ENCODE measurements at regions not wholly inside any gene's neighbourhood (a gene's known extent, or its start where the extent isn't known, plus 50 kb on each side); places are given as distances from the start of the nearest gene placed in this dataset.

DNA sequence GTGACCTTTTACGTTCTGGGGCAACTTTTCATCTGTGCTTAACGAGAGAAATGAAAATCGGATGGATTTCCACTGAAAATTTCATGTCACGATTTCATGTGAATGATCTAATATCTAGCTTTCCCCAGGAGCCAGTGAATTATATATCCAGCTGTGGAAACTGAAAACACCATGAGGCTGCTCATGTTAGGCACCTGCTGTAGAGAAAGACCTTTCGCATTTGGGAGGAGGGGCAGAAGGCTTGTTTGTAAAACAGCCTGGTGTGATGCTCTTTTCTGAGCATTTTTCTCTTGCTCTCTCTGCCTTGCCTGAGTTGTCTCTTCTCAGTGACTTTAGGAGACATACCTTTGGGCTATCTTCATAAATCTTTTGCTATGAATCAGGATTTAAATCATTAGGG lies 84.6 kb upstream of the CYP1B1 start:
- Mint-ChIP-seq H3K36me3 (ENCODE audit: insufficient read depth in 1 of 3, low read depth in 3 of 3) (no peaks in the 10 kb centered on the region), H3K4me3 (no peak overlapping the region), H3K27ac (no peak overlapping the region), H3K27me3 (ENCODE audit: low read depth) (peaks cover 6% of the 10 kb centered on the region; the same call in 1 of the 2 replicates), H3K9me3 (no peaks in the 10 kb centered on the region), H3K4me1 (peaks cover 15% of the 10 kb centered on the region in 2 experiments)
- Histone ChIP-seq H3K14ac (ENCODE audit: insufficient read depth, low read length) (no peak overlapping the region), H3K4me2 (ENCODE audit: insufficient read depth, insufficient read length, low read length) (no peak overlapping the region), H3K4ac (ENCODE audit: low read depth, low read length) (no peak overlapping the region), H3K4me1 (ENCODE audit: insufficient read depth, low read length) (peaks cover 7% of the 10 kb centered on the region; the same call in 1 of the 2 replicates), H4K5ac (ENCODE audit: insufficient read length, low read depth, low read length) (no peak overlapping the region), H2AK5ac (ENCODE audit: insufficient read length, low read length) (no peak overlapping the region), H3K27me3 (ENCODE audit: insufficient read depth, low read length) (no peaks in the 10 kb centered on the region; the same call in 1 of the 2 replicates), H3K79me1 (ENCODE audit: insufficient read depth, low read depth, low read length, poor library complexity, severe bottlenecking) (no peaks in the 10 kb centered on the region), H2AFZ (ENCODE audit: low read length) (no peak overlapping the region), H3K18ac (ENCODE audit: insufficient read length, low read depth, low read length) (no peak overlapping the region), H3K9ac (ENCODE audit: extremely low read depth, insufficient read length, low read length) (no peak overlapping the region), H4K8ac (replicated peaks; ENCODE audit: insufficient read length, low read depth, low read length) (no peak overlapping the region), H3T11ph (ENCODE audit: low read length) (no peak overlapping the region), H3K9me3 (ENCODE audit: control insufficient read depth, low read depth, low read length) (no peaks in the 10 kb centered on the region), H4K20me1 (ENCODE audit: control insufficient read depth, insufficient read depth, insufficient read length) (no peaks in the 10 kb centered on the region), H3K79me2 (ENCODE audit: insufficient read depth, low read length) (no peaks in the 10 kb centered on the region), H2BK5ac (ENCODE audit: insufficient read length, low read length) (no peak overlapping the region), H3K23me2 (ENCODE audit: insufficient read length, low read depth, low read length, poor library complexity, severe bottlenecking) (no peaks in the 10 kb centered on the region), H2BK120ac (ENCODE audit: low read depth, low read length, poor library complexity, severe bottlenecking) (no peak overlapping the region), H3K27ac (ENCODE audit: insufficient read length, low read depth, low read length) (no peak overlapping the region), H3K23ac (ENCODE audit: insufficient read length, low read depth, low read length) (no peak overlapping the region), H4K91ac (ENCODE audit: insufficient read length, low read depth, low read length) (no peak overlapping the region), H2BK12ac (ENCODE audit: insufficient read length, low read depth, low read length) (no peak overlapping the region), H3K56ac (ENCODE audit: insufficient read length, low read depth, low read length) (no peak overlapping the region), H2BK15ac (ENCODE audit: low read depth, low read length) (no peak overlapping the region), H2BK20ac (ENCODE audit: low read depth, low read length, poor library complexity, severe bottlenecking) (no peak overlapping the region)
- TF ChIP-seq, protein P1, sequence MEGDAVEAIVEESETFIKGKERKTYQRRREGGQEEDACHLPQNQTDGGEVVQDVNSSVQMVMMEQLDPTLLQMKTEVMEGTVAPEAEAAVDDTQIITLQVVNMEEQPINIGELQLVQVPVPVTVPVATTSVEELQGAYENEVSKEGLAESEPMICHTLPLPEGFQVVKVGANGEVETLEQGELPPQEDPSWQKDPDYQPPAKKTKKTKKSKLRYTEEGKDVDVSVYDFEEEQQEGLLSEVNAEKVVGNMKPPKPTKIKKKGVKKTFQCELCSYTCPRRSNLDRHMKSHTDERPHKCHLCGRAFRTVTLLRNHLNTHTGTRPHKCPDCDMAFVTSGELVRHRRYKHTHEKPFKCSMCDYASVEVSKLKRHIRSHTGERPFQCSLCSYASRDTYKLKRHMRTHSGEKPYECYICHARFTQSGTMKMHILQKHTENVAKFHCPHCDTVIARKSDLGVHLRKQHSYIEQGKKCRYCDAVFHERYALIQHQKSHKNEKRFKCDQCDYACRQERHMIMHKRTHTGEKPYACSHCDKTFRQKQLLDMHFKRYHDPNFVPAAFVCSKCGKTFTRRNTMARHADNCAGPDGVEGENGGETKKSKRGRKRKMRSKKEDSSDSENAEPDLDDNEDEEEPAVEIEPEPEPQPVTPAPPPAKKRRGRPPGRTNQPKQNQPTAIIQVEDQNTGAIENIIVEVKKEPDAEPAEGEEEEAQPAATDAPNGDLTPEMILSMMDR (conservative IDR thresholded peaks at IDR 0.05): no peak
- no peak for DNase-seq
- no CpG with 5 or more reads among the region's 5 CpGs for WGBS (ENCODE audit: extremely low coverage, insufficient read length, low lambda C conversion rate)
